ENCODE measurements at regions not wholly inside any gene's neighbourhood (a gene's known extent, or its start where the extent isn't known, plus 50 kb on each side); places are given as distances from the start of the nearest gene placed in this dataset.

GRCh38 chr1:178643349-178643748, 81.7 kb upstream of the RALGPS2 start:
- TF ChIP-seq POLR2A (IDR thresholded peaks at IDR 0.05; ENCODE audit: borderline replicate concordance, extremely low read depth, insufficient read depth, insufficient read length) (no peak), CTCF (IDR thresholded peaks at IDR 0.05 in 2 of 3, conservative IDR thresholded peaks at IDR 0.05 in 1 of 3; ENCODE audit: borderline replicate concordance in 1 of 3, insufficient read depth in 1 of 3, low read depth in 2 of 3, low read length in 2 of 3) (no peak), REST (IDR thresholded peaks at IDR 0.05; ENCODE audit: low read depth) (no peak), MAX (IDR thresholded peaks at IDR 0.05) (no peak), EZH2 (IDR thresholded peaks at IDR 0.05) (no peak), TCF7L2 (IDR thresholded peaks at IDR 0.05; ENCODE audit: borderline replicate concordance, extremely low read depth, insufficient read depth, insufficient read length) (no peak), RAD21 (IDR thresholded peaks at IDR 0.05; ENCODE audit: low read depth) (no peak)
